ENCODE measurements at regions not wholly inside any gene's neighbourhood (a gene's known extent, or its start where the extent isn't known, plus 50 kb on each side); places are given as distances from the start of the nearest gene placed in this dataset.
A peak's percentile ranks its signal among the peaks of the same experiment; 100 is the strongest.

- BruUV-seq (replicated peaks), result no TSS peak
- FAIRE-seq, result no peak
- in situ Hi-C loops (cut with MboI), result no loop called here
Measured at GRCh38 chr5:159475026-159475425, 144.7 kb upstream of the IL12B start.

GRCh38 chr5:159478950-159479349 is 148.7 kb upstream of the IL12B start:
- no peaks in the 10 kb centered on the region for H4K20me1 ChIP-seq (replicated peaks; ENCODE audit: control insufficient read depth, insufficient read depth, low read length)
- H3K9me1 ChIP-seq (ENCODE audit: control insufficient read depth, insufficient read depth, low read length), result no peaks in the 10 kb centered on the region
- H3K4me3 ChIP-seq, result no peak overlapping the region
- no peak for ATAC-seq
- H3K27ac ChIP-seq (ENCODE audit: extremely low read depth, low read depth, low read length), result no peak overlapping the region
- no peak for FAIRE-seq
- in situ Hi-C loops (cut with MboI) (no loop called here), intact Hi-C loops (cut with micrococcal nuclease) (no loop called here)
- no peaks in the 10 kb centered on the region for H3K4me1 ChIP-seq (replicated peaks in 1 of 2; ENCODE audit: control insufficient read depth in 2 of 2, insufficient read depth in 2 of 2, low read length in 2 of 2)
- no peaks in the 10 kb centered on the region for H3K79me2 ChIP-seq (ENCODE audit: control insufficient read depth, insufficient read depth, low read length)
- H3K27me3 ChIP-seq (ENCODE audit: control insufficient read depth in 2 of 2, insufficient read depth in 2 of 2, low read length in 2 of 2), result no peaks in the 10 kb centered on the region
- 0% methylated on average over 1 of the region's 1 CpG for WGBS (ENCODE audit: insufficient coverage, low coverage, missing lambda C conversion rate)
- BruUV-seq (replicated peaks), result no TSS peak
- POLR2A ChIA-PET, result no interaction called here
- no peaks in the 10 kb centered on the region; the same call in 1 of the 2 replicates for H3K9me3 ChIP-seq (replicated peaks; ENCODE audit: control insufficient read depth, insufficient read depth, low read depth, low read length)
- DNase-seq (ENCODE audit: extremely low read depth in 1 of 4, low spot score in 3 of 4), result no peak
- CTCF ChIA-PET (ENCODE audit: low intra/inter-chr PET ratio), result no interaction called here
- H3K4me2 ChIP-seq (ENCODE audit: insufficient read depth, low read length), result no peak overlapping the region
- H3K36me3 ChIP-seq (ENCODE audit: control insufficient read depth, insufficient read depth, low read length), result no peaks in the 10 kb centered on the region
- H3K9ac ChIP-seq (ENCODE audit: insufficient read depth in 1 of 2, low read depth in 2 of 2, low read length in 2 of 2), result no peak overlapping the region
- no peak overlapping the region for H2AFZ ChIP-seq (ENCODE audit: low read depth, low read length)
- TF ChIP-seq CC2D1A (IDR thresholded peaks at IDR 0.05) (no peak), ZNF124 (CRISPR knock-in tag; IDR thresholded peaks at IDR 0.05) (no peak), CREBBP (IDR thresholded peaks at IDR 0.05; ENCODE audit: low read depth, low read length) (no peak), SOX6 (IDR thresholded peaks at IDR 0.05) (no peak), NBN (IDR thresholded peaks at IDR 0.05; ENCODE audit: low read depth) (no peak), PRDM10 (IDR thresholded peaks at IDR 0.05; ENCODE audit: partially characterized antibody) (no peak), CHCHD3 (CRISPR knock-in tag; IDR thresholded peaks at IDR 0.05) (no peak), NCOR1 (IDR thresholded peaks at IDR 0.05) (no peak), PML (IDR thresholded peaks at IDR 0.05; ENCODE audit: low read length) (no peak)

More at GRCh38 chr5:159475026-159475425, 144.7 kb upstream of the IL12B start:
- Histone ChIP-seq H3K27me3 (ENCODE audit: control insufficient read depth in 2 of 2, insufficient read depth in 2 of 2, low read length in 2 of 2) (no peaks in the 10 kb centered on the region), H3K9me1 (ENCODE audit: control insufficient read depth, insufficient read depth, low read length) (no peaks in the 10 kb centered on the region), H3K4me1 (replicated peaks in 1 of 2; ENCODE audit: control insufficient read depth in 2 of 2, insufficient read depth in 2 of 2, low read length in 2 of 2) (no peaks in the 10 kb centered on the region), H3K4me2 (ENCODE audit: insufficient read depth, low read length) (no peak overlapping the region), H3K79me2 (ENCODE audit: control insufficient read depth, insufficient read depth, low read length) (no peaks in the 10 kb centered on the region), H3K9ac (ENCODE audit: insufficient read depth in 1 of 2, low read depth in 2 of 2, low read length in 2 of 2) (no peak overlapping the region), H2AFZ (ENCODE audit: low read depth, low read length) (no peak overlapping the region), H3K9me3 (replicated peaks; ENCODE audit: control insufficient read depth, insufficient read depth, low read depth, low read length) (no peaks in the 10 kb centered on the region; the same call in 1 of the 2 replicates), H3K27ac (ENCODE audit: extremely low read depth, low read depth, low read length) (no peak overlapping the region), H3K4me3 (no peak overlapping the region), H4K20me1 (replicated peaks; ENCODE audit: control insufficient read depth, insufficient read depth, low read length) (no peaks in the 10 kb centered on the region), H3K36me3 (ENCODE audit: control insufficient read depth, insufficient read depth, low read length) (no peaks in the 10 kb centered on the region)
- CTCF ChIA-PET (ENCODE audit: low intra/inter-chr PET ratio), result no interaction called here
- no peak for DNase-seq (ENCODE audit: extremely low read depth in 1 of 4, low spot score in 3 of 4)
- POLR2A ChIA-PET, result no interaction called here
- intact Hi-C loops (cut with micrococcal nuclease), result no loop called here
- ATAC-seq, result no peak
- TF ChIP-seq TFE3 (CRISPR knock-in tag; IDR thresholded peaks at IDR 0.05) (no peak), ZNF766 (CRISPR knock-in tag; conservative IDR thresholded peaks at IDR 0.05) (peak; percentile 48; the same call in 1 of the 2 replicates)
